Fibroblast of lung (primary cell): ENCODE measurements at regions not wholly inside any gene's neighbourhood (a gene's known extent, or its start where the extent isn't known, plus 50 kb on each side); places are given as distances from the start of the nearest gene placed in this dataset.

Experiments used
- DNase-seq, 2 donors: peaks; one replicate each; pipeline versions ENCODE4 v3.0.0 to v3.0.0-alpha.2; 2010; ENCODE audit warnings: low read depth in 2 of 2
- H2AFZ ChIP-seq: 2 replicates; pipeline ENCODE4 v1.5.1; 2012; ENCODE audit warnings: low read length, control low read depth, inconsistent platforms
- H3K27ac ChIP-seq: 2 replicates; pipeline ENCODE4 v1.5.1; 2011; ENCODE audit warnings: low read length, control low read depth; ENCODE audit not compliant: insufficient read depth
- H3K27me3 ChIP-seq: 2 replicates; pipeline ENCODE4 v1.5.1; 2011; ENCODE audit warnings: mild to moderate bottlenecking, low read length; ENCODE audit not compliant: control insufficient read depth, insufficient read depth
- H3K36me3 ChIP-seq: 2 replicates; pipeline ENCODE4 v1.5.1; 2011; ENCODE audit warnings: low read length; ENCODE audit not compliant: control insufficient read depth, insufficient read depth
- H3K4me1 ChIP-seq: 2 replicates; pipeline ENCODE4 v1.5.1; 2011; ENCODE audit warnings: low read length; ENCODE audit not compliant: control insufficient read depth, insufficient read depth; ENCODE audit errors: extremely low read depth
- H3K4me2 ChIP-seq: 2 replicates; pipeline ENCODE4 v1.5.1; 2011; ENCODE audit warnings: low read length, control low read depth; ENCODE audit not compliant: insufficient read depth; ENCODE audit errors: extremely low read depth
- H3K4me3 ChIP-seq, 4 experiments: fragments of 200-600 bp in 1 of 4; sonication (generic) in 1 of 4; replicated peaks in 1 of 4; 2 replicates each; pipeline ENCODE4 v1.5.1; 2011 to 2016; ENCODE audit warnings: low read length in 4 of 4, low read depth in 3 of 4, mild to moderate bottlenecking in 3 of 4, control low read depth in 2 of 4, inconsistent platforms in 1 of 4, mixed read lengths in 1 of 4; ENCODE audit not compliant: insufficient read depth in 1 of 4; ENCODE audit errors: control extremely low read depth in 1 of 4
- H3K79me2 ChIP-seq: 2 replicates; pipeline ENCODE4 v1.5.1; 2012; ENCODE audit warnings: mild to moderate bottlenecking, low read length, inconsistent platforms; ENCODE audit not compliant: control insufficient read depth, insufficient read depth
- H3K9ac ChIP-seq: 2 replicates; pipeline ENCODE4 v1.5.1; 2011; ENCODE audit warnings: mild to moderate bottlenecking, low read length, control low read depth; ENCODE audit not compliant: insufficient read depth
- H3K9me3 ChIP-seq: 2 replicates; pipeline ENCODE4 v1.5.1; 2012; ENCODE audit warnings: low read depth, low read length; ENCODE audit not compliant: control insufficient read depth, insufficient read depth
- H4K20me1 ChIP-seq: 2 replicates; pipeline ENCODE4 v1.5.1; 2011; ENCODE audit warnings: low read length; ENCODE audit not compliant: control insufficient read depth, insufficient read depth; ENCODE audit errors: extremely low read depth
- CTCF ChIP-seq, 2 donors: IDR thresholded peaks in 1 of 2; conservative IDR thresholded peaks in 1 of 2; 1 replicate in 1 of 2; 2 replicates in 1 of 2; pipeline ENCODE4 v1.5.1; 2011 to 2012; ENCODE audit warnings: low read length in 2 of 2, control low read depth in 1 of 2, inconsistent platforms in 1 of 2, low read depth in 1 of 2, mild to moderate bottlenecking in 1 of 2
- EZH2 ChIP-seq: IDR thresholded peaks from 2 replicates; pipeline ENCODE4 v1.5.1; 2012; ENCODE audit warnings: low read length, control low read depth, mild to moderate bottlenecking; ENCODE audit errors: missing control alignments

GRCh38 chr3:187902041-187902471 is 156.8 kb upstream of the BCL6 start:
- TF ChIP-seq EZH2 (no peak), CTCF (conservative IDR thresholded peaks at IDR 0.05 in 1 of 2, IDR thresholded peaks at IDR 0.05 in 1 of 2; ENCODE audit: low read depth in 1 of 2, low read length in 2 of 2) (no peak)
- Histone ChIP-seq H3K4me2 (no peak overlapping the region), H3K27ac (no peak overlapping the region), H3K4me1 (no peaks in the 10 kb centered on the region), H4K20me1 (no peaks in the 10 kb centered on the region), H3K9me3 (no peaks in the 10 kb centered on the region), H3K27me3 (no peaks in the 10 kb centered on the region), H3K9ac (no peak overlapping the region), H3K79me2 (no peaks in the 10 kb centered on the region), H3K36me3 (no peaks in the 10 kb centered on the region), H3K4me3 (no peak overlapping the region), H2AFZ (no peak overlapping the region)
- no peak for DNase-seq

- H3K27me3 ChIP-seq, result no peaks in the 10 kb centered on the region
- H4K20me1 ChIP-seq, result no peaks in the 10 kb centered on the region
- no peaks in the 10 kb centered on the region for H3K36me3 ChIP-seq
- no peaks in the 10 kb centered on the region for H3K9me3 ChIP-seq
- DNase-seq, result peak in 1 of 2 donors; percentile 41
- H3K27ac ChIP-seq, result no peak overlapping the region
- H2AFZ ChIP-seq, result no peak overlapping the region
- no peaks in the 10 kb centered on the region for H3K4me1 ChIP-seq
- H3K4me3 ChIP-seq, result no peak overlapping the region
- no peaks in the 10 kb centered on the region for H3K79me2 ChIP-seq
- no peak overlapping the region for H3K4me2 ChIP-seq
- no peak for TF ChIP-seq EZH2
- no peak for TF ChIP-seq CTCF (conservative IDR thresholded peaks at IDR 0.05 in 1 of 2, IDR thresholded peaks at IDR 0.05 in 1 of 2; ENCODE audit: low read depth in 1 of 2, low read length in 2 of 2)
- H3K9ac ChIP-seq, result no peak overlapping the region
Measured at GRCh38 chr3:187902936-187903335, 157.7 kb upstream of the BCL6 start.

GRCh38 chr3:187903697-187904096 is 158.4 kb upstream of the BCL6 start:
- H3K27me3 ChIP-seq, result no peaks in the 10 kb centered on the region
- no peak overlapping the region for H3K4me3 ChIP-seq
- no peak overlapping the region for H3K9ac ChIP-seq
- no peaks in the 10 kb centered on the region for H3K36me3 ChIP-seq
- H2AFZ ChIP-seq, result no peak overlapping the region
- H4K20me1 ChIP-seq, result no peaks in the 10 kb centered on the region
- H3K27ac ChIP-seq, result no peak overlapping the region
- no peak for DNase-seq
- no peaks in the 10 kb centered on the region for H3K9me3 ChIP-seq
- H3K4me2 ChIP-seq, result no peak overlapping the region
- H3K4me1 ChIP-seq, result no peaks in the 10 kb centered on the region
- no peaks in the 10 kb centered on the region for H3K79me2 ChIP-seq
- TF ChIP-seq EZH2 (no peak), CTCF (conservative IDR thresholded peaks at IDR 0.05 in 1 of 2, IDR thresholded peaks at IDR 0.05 in 1 of 2; ENCODE audit: low read depth in 1 of 2, low read length in 2 of 2) (no peak)
